NCI-H345 (cell line): ENCODE measurements at regions not wholly inside any gene's neighbourhood (a gene's known extent, or its start where the extent isn't known, plus 50 kb on each side); places are given as distances from the start of the nearest gene placed in this dataset.

ENCODE experiments used
- DNase-seq: peaks from one replicate; lab custom pipeline; 2025; lab: John Stamatoyannopoulos, UW

GRCh38 chr5:67334373-67334772 lies 137.8 kb upstream of the CD180 start:
- no peak for DNase-seq

- no peak for DNase-seq
These were observed 136.6 kb upstream of the CD180 start for GRCh38 chr5:67333171-67333570.

GRCh38 chr5:67331296-67331925 lies 134.8 kb upstream of the CD180 start:
- no peak for DNase-seq

- no peak for DNase-seq
These were observed 123.5 kb upstream of the CD180 start for GRCh38 chr5:67319935-67320725.

GRCh38 chr5:67318746-67319145 lies 122.1 kb upstream of the CD180 start:
- no peak for DNase-seq

GRCh38 chr5:67317603-67318002 lies 121.0 kb upstream of the CD180 start:
- DNase-seq = no peak

GRCh38 chr5:67316695-67317094 lies 120.1 kb upstream of the CD180 start:
- no peak for DNase-seq

GRCh38 chr5:67315082-67315989 lies 118.7 kb upstream of the CD180 start:
- DNase-seq = no peak

- no peak for DNase-seq
These were observed 115.1 kb upstream of the CD180 start for GRCh38 chr5:67311701-67312100.

- DNase-seq = no peak
These were observed 114.6 kb upstream of the CD180 start for GRCh38 chr5:67311208-67311607.

- no peak for DNase-seq
These were observed 114.1 kb upstream of the CD180 start for GRCh38 chr5:67310740-67311139.

GRCh38 chr5:67310169-67310568 lies 113.6 kb upstream of the CD180 start:
- DNase-seq = no peak

GRCh38 chr5:67308988-67309688 lies 112.5 kb upstream of the CD180 start:
- DNase-seq = no peak

- no peak for DNase-seq
These were observed 110.5 kb upstream of the CD180 start for GRCh38 chr5:67306965-67307607.

GRCh38 chr5:67305913-67306710 lies 109.5 kb upstream of the CD180 start:
- DNase-seq = no peak

- DNase-seq = no peak
These were observed 108.8 kb upstream of the CD180 start for GRCh38 chr5:67305401-67305800.

- DNase-seq = no peak
These were observed 106.8 kb upstream of the CD180 start for GRCh38 chr5:67303356-67303755.

GRCh38 chr5:67301285-67301903 lies 104.8 kb upstream of the CD180 start:
- DNase-seq = no peak

- DNase-seq = no peak
These were observed 103.7 kb upstream of the CD180 start for GRCh38 chr5:67300326-67300725.

GRCh38 chr5:67299231-67299735 lies 102.7 kb upstream of the CD180 start:
- no peak for DNase-seq
